ENCODE measurements at regions not wholly inside any gene's neighbourhood (a gene's known extent, or its start where the extent isn't known, plus 50 kb on each side); places are given as distances from the start of the nearest gene placed in this dataset.
"Not testable (repeated sequence)": the region's sequence is repeated elsewhere in the genome, so short reads cannot be mapped to it uniquely, and the experiment has no call there.

DNA sequence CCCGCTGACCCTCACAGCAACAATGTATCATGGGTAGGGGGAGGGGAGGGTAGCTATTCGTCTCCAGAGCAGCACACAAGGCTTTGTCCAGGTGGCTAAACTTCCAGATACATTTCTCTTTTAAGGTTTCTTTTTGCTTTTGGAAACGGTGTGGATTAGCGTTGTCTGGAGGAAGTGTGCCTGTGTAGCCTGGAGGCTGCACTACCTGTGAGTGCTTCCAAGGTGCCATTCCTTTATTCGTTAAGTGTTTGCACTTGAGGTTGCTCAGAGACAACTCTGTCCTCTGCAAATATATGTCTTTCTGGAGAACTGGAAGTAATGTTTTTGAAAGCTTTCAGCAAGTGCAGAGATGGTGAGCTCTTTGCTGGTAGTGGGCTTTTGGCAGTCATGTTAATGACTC, 53.1 kb downstream of the HSFY1 start:
- not testable (repeated sequence) for DNase-seq

DNA sequence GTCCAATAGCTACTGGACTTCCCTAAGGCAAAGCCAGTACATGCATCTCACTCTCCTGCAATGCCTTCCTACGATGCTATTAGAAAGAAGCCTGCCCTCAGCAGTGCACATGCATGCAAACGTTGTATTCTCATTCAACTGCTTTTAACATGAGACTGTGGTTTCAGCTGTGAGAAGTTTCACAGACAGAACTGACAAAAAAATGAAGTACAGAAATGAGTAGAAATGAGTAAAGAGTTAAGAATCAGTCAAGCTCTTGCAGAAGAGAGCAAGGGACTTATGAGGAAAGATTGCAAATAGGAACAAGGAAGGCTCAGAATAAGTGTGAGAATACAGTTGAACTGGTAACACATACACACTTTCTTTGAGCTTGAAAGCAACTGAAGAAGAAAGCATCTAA, 54.8 kb downstream of the HSFY1 start:
- DNase-seq, result not testable (repeated sequence)

DNA sequence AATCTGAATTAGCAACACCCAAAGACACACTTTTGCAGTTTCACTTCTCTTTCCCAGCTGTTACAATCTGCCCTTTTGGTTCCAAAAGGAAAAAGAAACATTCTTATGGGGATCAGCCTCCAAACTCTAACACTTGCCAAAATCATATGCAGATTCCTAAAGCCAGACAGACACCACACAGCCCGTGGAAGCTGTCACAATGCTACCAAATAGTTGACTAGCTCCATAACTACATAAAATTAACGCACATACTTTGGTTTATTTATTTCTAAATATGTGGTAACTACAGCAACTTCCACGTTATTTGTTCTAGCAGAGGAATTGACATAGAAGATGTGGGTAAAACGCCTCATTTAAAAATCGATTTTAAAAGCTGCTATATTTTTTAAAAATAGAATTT, 59.7 kb downstream of the HSFY1 start:
- DNase-seq, result not testable (repeated sequence)

DNA sequence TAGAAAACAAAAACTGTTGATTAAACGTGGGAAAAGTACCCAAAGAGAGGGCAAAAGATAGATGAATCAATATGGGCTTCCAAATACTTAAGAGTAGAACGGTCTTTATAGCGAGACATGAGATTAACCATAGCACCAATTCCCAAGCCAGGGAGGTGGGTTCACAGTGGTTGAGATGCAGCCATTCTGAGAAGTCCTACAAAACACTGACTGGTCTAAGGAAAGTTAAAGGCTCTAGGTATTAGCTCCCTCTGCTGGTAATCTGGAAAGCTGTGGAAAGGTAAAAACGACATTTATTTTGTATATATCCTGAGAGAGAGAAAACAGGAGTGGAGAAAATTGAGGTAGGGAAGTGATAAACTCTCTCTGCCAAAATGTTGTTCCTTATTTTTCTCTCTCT, 61.7 kb downstream of the HSFY1 start:
- DNase-seq, result not testable (repeated sequence)

DNA sequence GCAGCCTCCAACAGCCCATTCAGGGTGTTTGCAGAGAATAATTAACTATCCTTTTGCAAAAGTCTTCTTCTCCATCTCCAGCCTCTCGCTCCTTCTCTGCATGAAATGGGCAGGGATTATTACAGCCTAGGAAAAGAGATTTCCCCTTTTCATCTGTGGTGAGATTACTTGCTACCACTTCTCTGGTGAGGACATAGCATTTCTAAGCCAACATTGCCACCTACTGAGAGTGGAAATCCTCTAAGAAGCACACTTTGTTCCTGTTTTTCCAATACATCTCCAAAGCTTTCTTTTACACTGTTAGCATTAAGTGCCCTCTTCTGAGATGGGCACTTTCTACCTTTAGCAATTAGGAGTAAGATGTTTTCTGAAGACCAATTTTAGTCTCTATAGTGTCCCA, 69.3 kb downstream of the HSFY1 start:
- not testable (repeated sequence) for DNase-seq

DNA sequence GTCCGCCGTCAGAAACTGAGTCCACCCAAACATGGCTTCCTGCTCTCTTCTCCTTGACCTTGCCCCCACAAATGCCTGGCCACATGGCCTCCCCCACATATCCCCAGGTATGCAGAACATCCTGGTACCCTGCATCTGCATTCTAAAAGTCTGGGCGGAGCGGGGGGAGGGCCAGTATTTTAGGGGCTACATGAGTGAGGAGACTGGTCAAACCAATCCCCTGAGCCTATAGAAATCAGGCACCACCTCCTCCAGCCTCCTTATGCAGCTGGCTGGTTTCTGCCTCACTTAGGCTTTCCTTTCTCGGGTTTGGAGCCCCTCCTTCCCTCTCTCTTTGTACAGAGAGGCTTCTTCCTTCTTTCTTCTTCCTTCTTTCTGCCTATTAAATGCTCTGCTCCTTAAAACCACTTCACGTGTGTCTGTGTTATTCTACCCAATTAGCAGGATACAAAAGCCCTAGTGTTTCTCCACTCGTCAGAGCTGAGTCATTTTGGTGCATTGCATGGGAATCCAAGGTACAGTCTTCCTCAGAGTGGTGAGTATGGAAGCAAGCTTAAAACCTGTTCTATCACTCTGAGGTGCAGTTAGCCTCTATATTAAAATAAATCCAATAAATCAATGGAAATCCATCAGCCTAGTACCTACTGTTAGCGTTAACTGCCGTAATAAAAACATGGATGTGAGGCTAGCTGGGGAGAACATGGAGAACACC, 83.4 kb downstream of the HSFY1 start:
- DNase-seq, result not testable (repeated sequence)

DNA sequence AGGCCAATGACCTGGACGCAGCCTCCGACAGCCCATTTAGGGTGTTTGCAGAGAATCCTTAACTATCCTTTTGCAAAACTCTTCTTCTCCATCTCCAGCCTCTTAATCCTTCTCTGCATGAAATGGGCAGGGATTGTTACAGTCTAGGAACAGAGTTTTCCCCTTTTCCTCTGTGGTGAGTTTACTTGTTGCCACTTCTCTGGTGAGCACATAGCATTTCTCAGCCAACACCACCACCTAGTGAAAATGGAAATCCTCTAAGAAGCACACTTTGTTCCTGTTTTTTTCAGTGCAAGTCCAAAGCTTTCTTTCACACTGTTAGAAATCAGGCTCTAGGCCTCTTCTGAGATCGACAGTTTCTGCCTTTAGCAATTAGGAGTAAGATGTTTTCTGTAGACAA, 84.1 kb downstream of the HSFY1 start:
- not testable (repeated sequence) for DNase-seq

DNA sequence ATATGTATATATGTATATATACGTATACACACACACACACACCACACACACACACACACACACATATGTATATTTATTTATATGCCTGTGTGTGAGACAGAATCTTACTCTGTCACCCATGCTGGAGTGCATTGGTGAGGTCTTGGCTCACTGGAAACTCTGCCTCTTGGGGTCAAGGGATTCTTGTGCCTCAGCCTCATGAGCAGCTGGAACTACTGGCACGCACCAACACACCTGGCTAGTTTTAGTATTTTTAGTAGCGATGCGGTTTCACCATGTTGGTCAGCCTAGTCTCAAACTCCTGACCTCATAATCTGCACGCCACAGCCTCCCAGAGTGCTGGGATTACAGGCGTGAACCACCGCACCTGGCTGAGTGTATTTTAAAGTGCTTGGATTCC, 85.1 kb downstream of the HSFY1 start:
- not testable (repeated sequence) for DNase-seq

DNA sequence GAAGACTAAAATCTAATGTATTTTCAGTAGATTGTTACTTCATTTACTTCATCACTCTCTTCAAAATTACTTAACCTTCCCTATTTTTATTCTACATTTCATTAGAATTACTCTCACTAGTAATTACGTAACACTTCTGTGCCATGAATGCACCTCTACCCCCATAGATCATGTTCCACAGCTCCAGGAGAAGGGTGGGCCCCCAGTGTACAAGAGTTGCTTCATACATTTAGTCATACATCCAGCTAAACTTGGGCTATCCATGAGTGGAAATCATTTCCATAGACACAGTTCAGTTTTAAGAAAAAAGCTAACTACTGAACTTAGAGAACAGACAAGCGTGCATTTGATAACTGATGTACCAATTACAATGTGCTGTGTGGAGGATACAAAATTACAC, 104.2 kb downstream of the HSFY1 start:
- DNase-seq, result no peak

DNA sequence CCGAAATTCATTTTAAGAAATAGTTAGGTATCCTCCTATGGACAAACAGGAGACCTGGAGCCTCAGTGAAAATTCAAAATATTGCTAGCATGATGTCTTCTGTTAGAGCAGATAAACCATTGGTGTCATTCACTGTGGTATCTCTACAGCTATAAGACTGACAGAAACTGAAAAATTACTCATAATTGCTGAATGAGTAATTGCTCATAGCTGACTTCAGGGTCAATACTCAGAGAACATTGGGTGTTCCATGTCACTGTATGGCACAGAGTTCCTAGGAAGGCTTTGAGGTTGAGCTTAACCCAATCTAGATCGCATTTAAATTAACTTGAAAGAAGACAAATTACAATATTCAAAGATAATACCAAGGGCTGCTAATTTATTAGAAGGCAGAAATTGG, 109.0 kb downstream of the HSFY2 start:
- DNase-seq, result no peak

DNA sequence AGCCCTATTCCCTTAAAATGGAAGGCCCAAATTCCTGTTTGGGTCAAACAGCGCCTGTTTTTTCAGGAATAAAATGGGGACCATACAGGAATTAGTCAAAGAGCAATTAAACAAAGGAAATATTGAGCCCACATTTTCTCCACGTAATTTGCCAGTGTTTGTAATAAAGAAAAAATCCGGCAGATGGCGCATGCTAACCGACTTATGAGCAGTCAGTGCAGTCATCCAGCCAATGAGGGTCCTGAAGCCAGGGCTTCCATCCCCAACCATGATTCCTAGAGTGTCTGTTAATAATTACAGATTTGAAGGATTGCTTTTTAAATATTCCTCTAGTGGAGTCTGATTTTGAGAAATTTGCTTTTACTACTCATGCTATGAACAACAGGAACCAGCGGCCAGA, 103.7 kb downstream of the HSFY2 start:
- peak in 1 of 3 donors; percentile 1 for DNase-seq

DNA sequence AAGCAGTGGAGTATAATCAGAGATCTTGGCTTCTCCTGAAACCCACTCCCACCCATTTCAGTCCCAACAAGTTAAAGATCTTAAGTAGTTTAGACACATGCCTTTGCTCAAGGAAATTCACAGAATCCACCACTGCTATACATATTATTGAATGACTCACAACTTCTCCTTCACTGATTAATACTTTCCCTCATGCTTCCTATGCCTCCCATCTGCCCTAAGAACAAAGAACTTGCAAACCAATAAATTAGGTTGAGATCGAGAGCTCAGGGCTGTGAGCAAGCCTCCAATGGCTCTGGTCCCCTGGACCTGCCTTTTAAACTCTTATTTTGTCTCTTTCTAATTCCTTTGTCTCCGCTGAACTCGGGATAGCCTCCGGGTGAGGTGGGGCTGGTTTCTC, 101.6 kb downstream of the HSFY2 start:
- no peak for DNase-seq

DNA sequence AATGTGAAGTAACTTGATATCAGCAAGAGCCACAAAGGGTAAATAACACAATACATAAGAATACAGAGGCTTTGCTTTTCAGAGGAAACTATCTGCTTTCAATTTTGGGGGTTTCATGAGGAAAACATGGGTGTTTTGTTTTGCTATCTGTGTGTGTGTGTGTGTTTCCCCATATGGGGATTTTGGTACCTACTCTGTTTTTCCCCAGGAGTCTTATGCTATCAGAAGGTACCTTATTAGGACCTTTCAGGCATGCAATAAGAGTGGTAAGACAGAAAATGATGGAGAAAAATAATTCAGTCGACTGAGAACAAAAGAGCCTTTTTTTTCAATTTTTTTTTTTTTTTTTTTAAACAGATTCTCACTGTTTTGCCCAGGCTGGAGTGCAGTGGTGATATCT, 87.5 kb downstream of the HSFY2 start:
- DNase-seq, result not testable (repeated sequence)

DNA sequence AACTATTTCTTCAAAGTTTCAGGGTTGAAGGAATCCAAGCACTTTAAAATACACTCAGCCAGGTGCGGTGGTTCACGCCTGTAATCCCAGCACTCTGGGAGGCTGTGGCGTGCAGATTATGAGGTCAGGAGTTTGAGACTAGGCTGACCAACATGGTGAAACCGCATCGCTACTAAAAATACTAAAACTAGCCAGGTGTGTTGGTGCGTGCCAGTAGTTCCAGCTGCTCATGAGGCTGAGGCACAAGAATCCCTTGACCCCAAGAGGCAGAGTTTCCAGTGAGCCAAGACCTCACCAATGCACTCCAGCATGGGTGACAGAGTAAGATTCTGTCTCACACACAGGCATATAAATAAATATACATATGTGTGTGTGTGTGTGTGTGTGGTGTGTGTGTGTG, 85.2 kb downstream of the HSFY2 start:
- not testable (repeated sequence) for DNase-seq

DNA sequence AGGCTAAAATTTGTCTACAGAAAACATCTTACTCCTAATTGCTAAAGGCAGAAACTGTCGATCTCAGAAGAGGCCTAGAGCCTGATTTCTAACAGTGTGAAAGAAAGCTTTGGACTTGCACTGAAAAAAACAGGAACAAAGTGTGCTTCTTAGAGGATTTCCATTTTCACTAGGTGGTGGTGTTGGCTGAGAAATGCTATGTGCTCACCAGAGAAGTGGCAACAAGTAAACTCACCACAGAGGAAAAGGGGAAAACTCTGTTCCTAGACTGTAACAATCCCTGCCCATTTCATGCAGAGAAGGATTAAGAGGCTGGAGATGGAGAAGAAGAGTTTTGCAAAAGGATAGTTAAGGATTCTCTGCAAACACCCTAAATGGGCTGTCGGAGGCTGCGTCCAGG, 84.1 kb downstream of the HSFY2 start:
- DNase-seq, result not testable (repeated sequence)

DNA sequence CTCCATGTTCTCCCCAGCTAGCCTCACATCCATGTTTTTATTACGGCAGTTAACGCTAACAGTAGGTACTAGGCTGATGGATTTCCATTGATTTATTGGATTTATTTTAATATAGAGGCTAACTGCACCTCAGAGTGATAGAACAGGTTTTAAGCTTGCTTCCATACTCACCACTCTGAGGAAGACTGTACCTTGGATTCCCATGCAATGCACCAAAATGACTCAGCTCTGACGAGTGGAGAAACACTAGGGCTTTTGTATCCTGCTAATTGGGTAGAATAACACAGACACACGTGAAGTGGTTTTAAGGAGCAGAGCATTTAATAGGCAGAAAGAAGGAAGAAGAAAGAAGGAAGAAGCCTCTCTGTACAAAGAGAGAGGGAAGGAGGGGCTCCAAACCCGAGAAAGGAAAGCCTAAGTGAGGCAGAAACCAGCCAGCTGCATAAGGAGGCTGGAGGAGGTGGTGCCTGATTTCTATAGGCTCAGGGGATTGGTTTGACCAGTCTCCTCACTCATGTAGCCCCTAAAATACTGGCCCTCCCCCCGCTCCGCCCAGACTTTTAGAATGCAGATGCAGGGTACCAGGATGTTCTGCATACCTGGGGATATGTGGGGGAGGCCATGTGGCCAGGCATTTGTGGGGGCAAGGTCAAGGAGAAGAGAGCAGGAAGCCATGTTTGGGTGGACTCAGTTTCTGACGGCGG, 83.5 kb downstream of the HSFY2 start:
- DNase-seq, result not testable (repeated sequence)

DNA sequence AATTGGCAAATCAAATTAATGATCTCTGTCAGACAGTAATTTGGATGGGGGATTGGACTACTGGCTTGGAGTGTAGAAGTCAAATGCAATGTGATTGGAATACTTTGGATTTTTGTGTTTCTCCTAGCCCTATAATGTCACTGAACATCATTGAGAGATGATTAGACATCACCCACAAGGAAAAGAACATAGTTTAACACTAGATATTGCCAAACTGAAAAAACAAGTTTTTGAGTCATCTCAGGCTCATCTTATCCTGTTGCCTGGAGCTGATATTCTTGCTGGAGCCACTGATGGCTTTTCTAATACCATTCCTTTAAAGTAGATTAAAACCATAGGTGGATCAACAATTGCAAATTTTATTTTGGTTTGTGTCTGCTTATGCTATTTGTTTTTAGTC, 76.7 kb downstream of the HSFY2 start:
- DNase-seq, result not testable (repeated sequence)

DNA sequence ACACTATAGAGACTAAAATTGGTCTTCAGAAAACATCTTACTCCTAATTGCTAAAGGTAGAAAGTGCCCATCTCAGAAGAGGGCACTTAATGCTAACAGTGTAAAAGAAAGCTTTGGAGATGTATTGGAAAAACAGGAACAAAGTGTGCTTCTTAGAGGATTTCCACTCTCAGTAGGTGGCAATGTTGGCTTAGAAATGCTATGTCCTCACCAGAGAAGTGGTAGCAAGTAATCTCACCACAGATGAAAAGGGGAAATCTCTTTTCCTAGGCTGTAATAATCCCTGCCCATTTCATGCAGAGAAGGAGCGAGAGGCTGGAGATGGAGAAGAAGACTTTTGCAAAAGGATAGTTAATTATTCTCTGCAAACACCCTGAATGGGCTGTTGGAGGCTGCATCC, 69.3 kb downstream of the HSFY2 start:
- not testable (repeated sequence) for DNase-seq

DNA sequence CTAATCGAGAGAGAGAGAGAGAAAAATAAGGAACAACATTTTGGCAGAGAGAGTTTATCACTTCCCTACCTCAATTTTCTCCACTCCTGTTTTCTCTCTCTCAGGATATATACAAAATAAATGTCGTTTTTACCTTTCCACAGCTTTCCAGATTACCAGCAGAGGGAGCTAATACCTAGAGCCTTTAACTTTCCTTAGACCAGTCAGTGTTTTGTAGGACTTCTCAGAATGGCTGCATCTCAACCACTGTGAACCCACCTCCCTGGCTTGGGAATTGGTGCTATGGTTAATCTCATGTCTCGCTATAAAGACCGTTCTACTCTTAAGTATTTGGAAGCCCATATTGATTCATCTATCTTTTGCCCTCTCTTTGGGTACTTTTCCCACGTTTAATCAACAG, 61.8 kb downstream of the HSFY2 start:
- DNase-seq, result not testable (repeated sequence)

DNA sequence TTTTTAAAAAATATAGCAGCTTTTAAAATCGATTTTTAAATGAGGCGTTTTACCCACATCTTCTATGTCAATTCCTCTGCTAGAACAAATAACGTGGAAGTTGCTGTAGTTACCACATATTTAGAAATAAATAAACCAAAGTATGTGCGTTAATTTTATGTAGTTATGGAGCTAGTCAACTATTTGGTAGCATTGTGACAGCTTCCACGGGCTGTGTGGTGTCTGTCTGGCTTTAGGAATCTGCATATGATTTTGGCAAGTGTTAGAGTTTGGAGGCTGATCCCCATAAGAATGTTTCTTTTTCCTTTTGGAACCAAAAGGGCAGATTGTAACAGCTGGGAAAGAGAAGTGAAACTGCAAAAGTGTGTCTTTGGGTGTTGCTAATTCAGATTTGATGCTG, 59.8 kb downstream of the HSFY2 start:
- not testable (repeated sequence) for DNase-seq

DNA sequence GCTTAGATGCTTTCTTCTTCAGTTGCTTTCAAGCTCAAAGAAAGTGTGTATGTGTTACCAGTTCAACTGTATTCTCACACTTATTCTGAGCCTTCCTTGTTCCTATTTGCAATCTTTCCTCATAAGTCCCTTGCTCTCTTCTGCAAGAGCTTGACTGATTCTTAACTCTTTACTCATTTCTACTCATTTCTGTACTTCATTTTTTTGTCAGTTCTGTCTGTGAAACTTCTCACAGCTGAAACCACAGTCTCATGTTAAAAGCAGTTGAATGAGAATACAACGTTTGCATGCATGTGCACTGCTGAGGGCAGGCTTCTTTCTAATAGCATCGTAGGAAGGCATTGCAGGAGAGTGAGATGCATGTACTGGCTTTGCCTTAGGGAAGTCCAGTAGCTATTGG, 54.8 kb downstream of the HSFY2 start:
- DNase-seq, result not testable (repeated sequence)

DNA sequence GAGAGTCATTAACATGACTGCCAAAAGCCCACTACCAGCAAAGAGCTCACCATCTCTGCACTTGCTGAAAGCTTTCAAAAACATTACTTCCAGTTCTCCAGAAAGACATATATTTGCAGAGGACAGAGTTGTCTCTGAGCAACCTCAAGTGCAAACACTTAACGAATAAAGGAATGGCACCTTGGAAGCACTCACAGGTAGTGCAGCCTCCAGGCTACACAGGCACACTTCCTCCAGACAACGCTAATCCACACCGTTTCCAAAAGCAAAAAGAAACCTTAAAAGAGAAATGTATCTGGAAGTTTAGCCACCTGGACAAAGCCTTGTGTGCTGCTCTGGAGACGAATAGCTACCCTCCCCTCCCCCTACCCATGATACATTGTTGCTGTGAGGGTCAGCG, 53.1 kb downstream of the HSFY2 start:
- not testable (repeated sequence) for DNase-seq

Data from muscle of back (tissue), 3 donors.